IPS DF 6.9 (cell line): ENCODE measurements at regions not wholly inside any gene's neighbourhood (a gene's known extent, or its start where the extent isn't known, plus 50 kb on each side); places are given as distances from the start of the nearest gene placed in this dataset.

Source experiments
- DNase-seq: peaks from one replicate; pipeline ENCODE4 v3.0.0-alpha.2; 2013; ENCODE audit warnings: low read depth, low spot score
- H3K27ac ChIP-seq: one replicate; pipeline ENCODE4 v1.5.1; 2013; ENCODE audit warnings: low read length, control low read depth
- H3K27me3 ChIP-seq: 2 replicates; pipeline ENCODE4 v1.6.1; 2013; ENCODE audit warnings: mild to moderate bottlenecking, low read length; ENCODE audit not compliant: control insufficient read depth, insufficient read depth
- H3K36me3 ChIP-seq: 2 replicates; pipeline ENCODE4 v1.6.1; 2013; ENCODE audit warnings: low read length; ENCODE audit not compliant: control insufficient read depth, insufficient read depth
- H3K4me1 ChIP-seq: 2 replicates; pipeline ENCODE4 v1.6.1; 2013; ENCODE audit warnings: low read length; ENCODE audit not compliant: control insufficient read depth, insufficient read depth
- H3K4me3 ChIP-seq: 2 replicates; pipeline ENCODE4 v1.5.1; 2013; ENCODE audit warnings: mild to moderate bottlenecking, low read length
- H3K9me3 ChIP-seq: 2 replicates; pipeline ENCODE4 v1.6.1; 2013; ENCODE audit warnings: low read length, inconsistent platforms; ENCODE audit not compliant: control insufficient read depth, insufficient read depth
- WGBS: extraction: QIAGEN DNeasy Blood & Tissue Kit; methylation state at CpG from one replicate; pipeline ENCODE4 v1.1.7; 2013; ENCODE audit warnings: mixed read lengths, missing lambda C conversion rate; ENCODE audit not compliant: insufficient read length, insufficient coverage; 5-methylcytosine and 5-hydroxymethylcytosine counted together

DNA sequence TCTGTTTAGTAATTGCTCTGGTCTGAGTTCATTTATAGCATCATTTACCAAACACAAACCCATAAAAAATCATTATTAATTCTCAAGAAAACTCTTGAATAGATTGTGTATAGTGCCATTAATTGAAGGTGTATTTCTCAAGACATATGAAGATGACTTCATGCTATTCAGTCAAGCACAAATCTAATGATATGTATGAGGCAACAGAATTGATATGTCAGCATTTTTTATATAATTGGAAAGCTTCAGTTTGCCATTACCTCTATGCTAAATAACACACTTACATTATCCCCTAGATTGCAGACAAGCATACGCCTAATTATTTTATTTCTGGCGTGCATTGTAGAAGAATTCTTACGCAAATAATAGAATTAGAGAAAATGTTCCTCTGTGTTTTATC, 461.8 kb downstream of the PDHA2 start:
- no CpG with 5 or more reads among the region's 3 CpGs for WGBS
- H3K36me3 ChIP-seq, result no peaks in the 10 kb centered on the region
- no peak overlapping the region for H3K27ac ChIP-seq
- H3K4me3 ChIP-seq, result no peak overlapping the region
- H3K27me3 ChIP-seq, result no peaks in the 10 kb centered on the region
- H3K4me1 ChIP-seq, result no peaks in the 10 kb centered on the region
- H3K9me3 ChIP-seq, result no peaks in the 10 kb centered on the region
- no peak for DNase-seq

DNA sequence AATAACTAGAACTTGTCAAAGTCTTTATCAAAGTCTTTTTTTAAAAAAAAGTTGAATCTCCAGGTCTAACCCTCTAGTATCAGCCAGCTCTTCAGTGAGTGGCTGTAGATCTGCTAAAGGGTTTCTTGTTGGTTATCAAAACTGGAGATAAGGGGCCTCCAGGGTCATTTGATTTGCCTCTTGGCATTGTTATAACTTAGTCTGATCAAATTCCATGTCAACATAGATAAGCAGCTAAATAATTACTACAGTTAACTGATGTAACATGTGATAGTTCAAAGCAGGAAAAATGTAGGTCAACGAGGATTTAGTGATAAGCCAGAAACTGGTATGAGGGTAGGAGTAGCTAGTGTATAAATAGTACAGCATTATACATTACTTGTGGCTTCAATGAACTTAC, 465.1 kb downstream of the PDHA2 start:
- no peaks in the 10 kb centered on the region for H3K4me1 ChIP-seq
- no peak overlapping the region for H3K27ac ChIP-seq
- no peaks in the 10 kb centered on the region for H3K9me3 ChIP-seq
- H3K36me3 ChIP-seq, result no peaks in the 10 kb centered on the region
- H3K27me3 ChIP-seq, result no peaks in the 10 kb centered on the region
- WGBS, result no CpG with 5 or more reads among the region's 1 CpG
- no peak for DNase-seq
- no peak overlapping the region for H3K4me3 ChIP-seq

DNA sequence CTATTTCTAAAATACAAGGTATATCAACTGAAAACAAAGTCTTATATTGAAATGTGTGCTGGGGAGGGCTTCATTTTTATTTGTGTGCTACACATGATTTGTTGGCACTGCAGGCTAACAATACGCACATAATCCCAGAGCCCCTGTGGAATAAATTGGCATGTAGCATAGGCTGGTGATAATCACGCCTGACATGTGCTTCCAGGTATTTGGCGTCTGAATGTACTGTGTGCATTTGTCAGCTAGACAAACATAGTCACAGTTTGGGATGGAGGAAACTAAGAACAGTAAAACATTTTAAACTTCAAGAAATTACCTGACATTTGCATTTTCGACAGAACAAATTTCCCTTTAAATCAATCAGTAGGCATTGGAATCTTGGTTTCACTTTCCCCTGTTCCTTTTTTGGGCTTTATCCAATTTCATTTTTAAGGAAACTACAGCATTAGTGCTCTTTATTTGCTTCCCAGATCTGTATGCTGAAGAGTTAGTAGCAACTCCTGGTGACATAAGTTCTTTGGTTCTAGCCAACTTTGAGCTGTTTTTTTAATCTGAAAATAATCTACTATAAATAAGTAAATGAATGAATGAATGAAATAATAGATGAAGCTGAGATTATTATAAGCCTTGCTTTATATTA, 472.3 kb downstream of the PDHA2 start:
- Histone ChIP-seq H3K4me1 (no peaks in the 10 kb centered on the region), H3K9me3 (no peaks in the 10 kb centered on the region), H3K36me3 (no peaks in the 10 kb centered on the region), H3K27me3 (no peaks in the 10 kb centered on the region), H3K27ac (no peak overlapping the region), H3K4me3 (no peak overlapping the region)
- WGBS, result no CpG with 5 or more reads among the region's 4 CpGs
- DNase-seq, result no peak

DNA sequence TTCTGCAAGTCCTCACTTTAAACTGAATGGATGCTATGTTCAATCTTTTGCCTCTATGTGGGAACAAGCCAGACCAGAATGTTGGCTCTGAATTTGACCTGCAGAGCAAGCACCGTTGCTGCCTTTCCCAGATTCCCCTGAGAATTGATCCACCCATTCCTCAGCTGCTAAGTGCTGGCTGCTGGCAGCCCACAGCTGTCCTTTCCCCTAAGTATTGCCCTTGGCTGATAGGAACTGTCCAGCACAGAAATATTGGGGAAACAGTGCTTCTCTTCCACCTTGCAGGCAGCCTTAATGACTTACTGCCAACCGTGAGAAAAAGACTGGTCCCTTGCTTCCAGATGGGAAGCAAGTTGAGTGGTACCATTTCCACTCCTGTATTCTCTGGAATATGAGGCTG, 475.9 kb downstream of the PDHA2 start:
- no peak for DNase-seq
- no CpG with 5 or more reads among the region's 2 CpGs for WGBS
- no peaks in the 10 kb centered on the region for H3K4me1 ChIP-seq
- H3K27ac ChIP-seq, result no peak overlapping the region
- H3K4me3 ChIP-seq, result no peak overlapping the region
- H3K36me3 ChIP-seq, result no peaks in the 10 kb centered on the region
- no peaks in the 10 kb centered on the region for H3K27me3 ChIP-seq
- no peaks in the 10 kb centered on the region for H3K9me3 ChIP-seq

DNA sequence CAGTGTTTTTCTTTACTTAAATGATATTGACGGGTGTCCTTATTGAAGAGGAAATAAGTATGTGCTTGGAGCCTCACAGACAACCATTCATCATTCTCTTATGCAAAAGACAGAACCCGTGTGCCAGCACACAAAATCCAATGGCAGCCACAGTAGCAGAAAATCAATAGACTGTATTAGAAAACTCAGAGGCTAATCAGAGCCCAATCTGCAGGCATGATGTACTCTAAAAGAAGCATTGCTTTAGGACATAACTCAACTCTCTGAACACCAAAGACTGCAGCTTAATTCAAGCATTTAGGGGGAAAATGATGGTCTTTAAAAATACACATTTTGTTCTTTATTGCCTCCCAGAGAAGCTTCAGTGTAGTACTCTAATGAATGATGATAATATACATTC, 476.9 kb downstream of the PDHA2 start:
- no peak for DNase-seq
- no peak overlapping the region for H3K4me3 ChIP-seq

DNA sequence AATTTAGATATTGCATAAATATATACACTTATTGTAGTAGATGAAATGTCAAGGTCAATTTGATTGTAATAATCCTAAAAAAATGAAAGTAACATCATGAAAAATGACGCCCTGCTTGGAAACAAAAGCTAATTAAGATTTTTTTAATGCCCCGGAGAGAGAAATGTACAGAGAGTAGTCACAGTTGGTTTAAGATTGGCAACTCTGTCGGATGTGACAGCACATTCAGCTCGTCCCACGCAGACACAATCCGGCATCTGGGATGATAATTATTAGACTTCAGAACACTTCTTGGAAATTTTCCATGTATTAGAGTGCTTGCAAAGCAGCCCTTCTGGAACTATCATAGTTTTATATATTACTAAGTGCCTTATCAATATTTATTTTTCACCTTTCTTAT, 478.0 kb downstream of the PDHA2 start:
- no CpG with 5 or more reads among the region's 6 CpGs for WGBS
- no peaks in the 10 kb centered on the region for H3K9me3 ChIP-seq
- no peak overlapping the region for H3K4me3 ChIP-seq
- no peak for DNase-seq
- no peaks in the 10 kb centered on the region for H3K27me3 ChIP-seq
- no peak overlapping the region for H3K27ac ChIP-seq
- no peaks in the 10 kb centered on the region for H3K4me1 ChIP-seq
- H3K36me3 ChIP-seq, result no peaks in the 10 kb centered on the region

More for the DNA sequence above, 476.9 kb downstream of the PDHA2 start:
- Histone ChIP-seq H3K4me1 (no peaks in the 10 kb centered on the region), H3K9me3 (no peaks in the 10 kb centered on the region), H3K36me3 (no peaks in the 10 kb centered on the region), H3K27ac (no peak overlapping the region), H3K27me3 (no peaks in the 10 kb centered on the region)
- no CpG with 5 or more reads among the region's 2 CpGs for WGBS

DNA sequence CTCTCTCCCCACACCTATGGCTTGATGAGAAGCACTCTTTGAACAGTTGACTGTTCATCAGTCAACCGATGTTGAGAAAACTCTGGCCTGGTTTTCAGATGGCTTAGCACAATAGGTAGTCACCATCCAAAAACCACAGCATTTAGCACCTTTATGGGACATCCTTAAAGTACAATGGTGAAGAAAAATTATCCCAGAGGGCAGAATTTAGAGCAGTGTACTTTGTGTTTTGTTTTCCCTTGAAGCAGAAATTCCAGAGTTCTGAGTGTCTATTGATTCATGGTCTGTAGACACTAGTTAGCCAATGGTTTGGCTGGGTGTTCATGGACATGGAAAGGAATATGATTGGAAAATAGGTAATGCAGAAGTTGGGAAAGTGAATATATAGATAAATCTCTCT, 487.0 kb downstream of the PDHA2 start:
- no peak for DNase-seq
- Histone ChIP-seq H3K27me3 (no peaks in the 10 kb centered on the region), H3K4me3 (no peak overlapping the region), H3K4me1 (no peaks in the 10 kb centered on the region), H3K27ac (no peak overlapping the region), H3K36me3 (no peaks in the 10 kb centered on the region), H3K9me3 (no peaks in the 10 kb centered on the region)
- no CpG with 5 or more reads among the region's 1 CpG for WGBS

DNA sequence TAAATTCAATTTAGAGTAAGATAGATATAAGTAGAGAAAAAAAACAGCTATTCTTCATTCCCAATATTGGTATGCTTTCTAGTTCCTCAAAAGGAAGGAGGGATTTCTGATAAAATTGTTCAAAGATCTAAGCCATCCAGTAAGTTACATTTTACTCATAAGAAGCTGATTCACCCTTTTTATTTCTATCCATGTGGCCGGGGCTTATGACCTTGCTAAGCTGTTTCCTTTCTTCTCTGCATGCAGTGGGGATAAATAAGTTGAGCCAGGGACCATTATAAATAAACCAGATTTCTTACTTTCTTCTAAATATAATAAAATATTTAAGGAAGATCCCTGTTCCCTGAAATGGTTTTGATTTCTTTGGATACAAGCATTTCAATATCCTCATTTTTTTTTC, 502.3 kb downstream of the PDHA2 start:
- Histone ChIP-seq H3K27me3 (no peaks in the 10 kb centered on the region), H3K27ac (no peak overlapping the region), H3K36me3 (no peaks in the 10 kb centered on the region), H3K4me3 (no peak overlapping the region), H3K4me1 (peaks cover 3% of the 10 kb centered on the region; the same call in 1 of the 2 replicates), H3K9me3 (no peaks in the 10 kb centered on the region)
- no peak for DNase-seq
- WGBS, result no CpG with 5 or more reads among the region's 1 CpG

DNA sequence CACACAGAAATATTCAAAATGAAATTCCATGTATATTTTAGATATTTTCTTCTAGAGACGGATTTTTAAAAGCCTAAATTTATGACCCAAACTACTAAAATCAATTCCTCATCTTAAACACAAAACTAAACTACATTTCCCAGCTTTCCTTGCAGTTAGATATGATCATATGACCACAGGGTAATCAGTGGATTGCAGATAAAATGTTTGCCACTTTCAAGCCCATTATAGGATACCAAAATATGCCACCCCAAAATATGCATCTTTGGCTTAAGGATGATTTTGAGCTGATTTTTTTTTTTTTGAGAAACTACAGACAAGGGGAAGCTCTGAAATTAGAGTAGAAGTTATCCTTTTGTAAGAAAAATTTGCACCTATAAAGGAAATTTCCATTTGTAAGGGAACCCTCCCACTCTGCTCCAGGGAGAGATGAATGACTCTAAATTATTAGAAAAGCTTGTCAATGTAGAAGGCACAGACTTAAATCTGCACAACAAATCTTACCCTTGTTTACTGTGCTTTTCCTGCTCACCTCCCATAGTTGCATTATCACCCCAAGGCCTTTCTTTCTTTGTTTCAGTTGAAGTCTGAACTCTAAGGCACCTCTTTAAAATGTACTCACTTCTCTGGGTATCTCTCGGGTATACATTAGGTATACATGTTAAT, 503.0 kb downstream of the PDHA2 start:
- no peaks in the 10 kb centered on the region for H3K27me3 ChIP-seq
- peak; percentile 29 for DNase-seq

DNA sequence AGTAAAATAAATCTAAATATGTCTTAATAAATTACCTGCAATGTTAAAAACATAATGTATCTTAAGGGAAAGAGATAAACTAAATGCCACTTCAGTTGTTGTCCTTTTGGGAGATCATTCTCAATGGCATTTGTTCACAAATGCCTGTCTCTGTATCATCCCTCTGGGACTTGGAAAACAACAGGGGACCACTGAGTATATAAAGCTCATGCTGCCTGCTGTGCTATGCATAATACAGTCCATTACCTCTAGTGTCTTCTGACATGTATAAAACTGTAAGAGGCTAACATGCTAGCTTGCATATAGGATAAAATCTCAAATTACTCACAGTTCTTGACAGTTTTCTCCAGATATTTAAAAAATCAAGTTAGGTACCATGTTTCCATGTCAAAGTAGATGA, 503.9 kb downstream of the PDHA2 start:
- H3K9me3 ChIP-seq, result no peaks in the 10 kb centered on the region
- peaks cover 3% of the 10 kb centered on the region; the same call in 1 of the 2 replicates for H3K4me1 ChIP-seq
- no peak for DNase-seq
- H3K27ac ChIP-seq, result no peak overlapping the region
- no peak overlapping the region for H3K4me3 ChIP-seq
- no peaks in the 10 kb centered on the region for H3K36me3 ChIP-seq
- H3K27me3 ChIP-seq, result no peaks in the 10 kb centered on the region

More for the DNA sequence above, 503.0 kb downstream of the PDHA2 start:
- WGBS, result 100% methylated on average over 1 of the region's 2 CpGs
- no peaks in the 10 kb centered on the region for H3K9me3 ChIP-seq
- H3K27ac ChIP-seq, result no peak overlapping the region
- no peaks in the 10 kb centered on the region for H3K36me3 ChIP-seq
- no peak overlapping the region for H3K4me3 ChIP-seq
- H3K4me1 ChIP-seq, result peaks cover 3% of the 10 kb centered on the region; the same call in 1 of the 2 replicates

DNA sequence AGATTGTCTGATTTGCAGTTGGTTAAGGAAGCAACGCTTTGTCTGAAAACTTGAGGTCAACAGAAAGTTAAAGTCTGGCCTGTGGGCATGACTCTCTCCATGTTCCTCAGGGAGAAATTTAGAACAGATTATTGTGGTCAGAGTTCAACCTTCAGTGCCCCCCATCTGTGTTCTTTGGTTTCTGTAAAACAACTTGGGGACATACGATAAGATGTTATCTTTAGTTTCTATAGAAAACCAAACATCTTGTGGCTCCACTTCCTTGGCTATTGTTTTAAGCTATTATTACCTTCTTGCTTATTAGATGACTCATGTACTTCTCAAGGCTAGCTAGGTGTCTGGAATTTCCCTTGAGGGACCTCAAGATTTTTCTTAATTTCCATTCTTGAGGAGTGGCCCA, 507.7 kb downstream of the PDHA2 start:
- no peaks in the 10 kb centered on the region for H3K36me3 ChIP-seq
- peaks cover 5% of the 10 kb centered on the region; the same call in 1 of the 2 replicates for H3K4me1 ChIP-seq
- WGBS, result no CpG with 5 or more reads among the region's 2 CpGs
- DNase-seq, result no peak
- no peak overlapping the region for H3K4me3 ChIP-seq
- H3K27me3 ChIP-seq, result no peaks in the 10 kb centered on the region
- no peaks in the 10 kb centered on the region for H3K9me3 ChIP-seq
- no peak overlapping the region for H3K27ac ChIP-seq
